NCI-H2081 (cell line): ENCODE measurements at regions not wholly inside any gene's neighbourhood (a gene's known extent, or its start where the extent isn't known, plus 50 kb on each side); places are given as distances from the start of the nearest gene placed in this dataset.
"Not testable (repeated sequence)": the region's sequence is repeated elsewhere in the genome, so short reads cannot be mapped to it uniquely, and the experiment has no call there.

Source experiments
- DNase-seq, 2 experiments: peaks; one replicate each; lab custom pipeline; 2025; lab: John Stamatoyannopoulos, UW

- DNase-seq: no peak
These were observed 212.6 kb upstream of the ATP10A start for GRCh38 chr15:26075770-26076169.

GRCh38 chr15:26073430-26074333 is 210.6 kb upstream of the ATP10A start:
- no peak for DNase-seq

GRCh38 chr15:26070095-26070532 is 207.0 kb upstream of the ATP10A start:
- no peak for DNase-seq

- DNase-seq: no peak
These were observed 206.1 kb upstream of the ATP10A start for GRCh38 chr15:26069231-26069641.

- no peak for DNase-seq
These were observed 203.8 kb upstream of the ATP10A start for GRCh38 chr15:26066896-26067295.

GRCh38 chr15:26065723-26066122 is 202.6 kb upstream of the ATP10A start:
- no peak for DNase-seq

- no peak for DNase-seq
These were observed 198.1 kb upstream of the ATP10A start for GRCh38 chr15:26061248-26061647.

- DNase-seq: not testable (repeated sequence)
These were observed 193.6 kb upstream of the ATP10A start for GRCh38 chr15:26056766-26057165.

- no peak for DNase-seq
These were observed 188.9 kb upstream of the ATP10A start for GRCh38 chr15:26051761-26052675.

GRCh38 chr15:26050984-26051383 is 187.9 kb upstream of the ATP10A start:
- DNase-seq: peak in 1 of 2 experiments; percentile 33

- no peak for DNase-seq
These were observed 187.0 kb upstream of the ATP10A start for GRCh38 chr15:26049900-26050657.

GRCh38 chr15:26048669-26049068 is 185.5 kb upstream of the ATP10A start:
- DNase-seq: no peak

GRCh38 chr15:26045516-26045915 is 182.4 kb upstream of the ATP10A start:
- no peak for DNase-seq

- DNase-seq: no peak
These were observed 179.9 kb upstream of the ATP10A start for GRCh38 chr15:26043018-26043417.

GRCh38 chr15:26038693-26039092 is 175.6 kb upstream of the ATP10A start:
- no peak for DNase-seq

GRCh38 chr15:26037369-26037768 is 174.2 kb upstream of the ATP10A start:
- DNase-seq: no peak

GRCh38 chr15:26033493-26033892 is 170.4 kb upstream of the ATP10A start:
- DNase-seq: no peak

GRCh38 chr15:26032162-26032846 is 169.2 kb upstream of the ATP10A start:
- no peak for DNase-seq

- not testable (repeated sequence) for DNase-seq
These were observed 166.5 kb upstream of the ATP10A start for GRCh38 chr15:26029586-26029985.

GRCh38 chr15:26029146-26029545 is 166.0 kb upstream of the ATP10A start:
- DNase-seq: no peak

- DNase-seq: no peak
These were observed 165.1 kb upstream of the ATP10A start for GRCh38 chr15:26028086-26028740.
